DMS153 treated with DMSO at 0.1 percent for 48 hours (cell line): ENCODE measurements at regions not wholly inside any gene's neighbourhood (a gene's known extent, or its start where the extent isn't known, plus 50 kb on each side); places are given as distances from the start of the nearest gene placed in this dataset.

Source experiments
- DNase-seq: peaks from one replicate; lab custom pipeline; 2025; ENCODE audit not compliant: unreplicated experiment; lab: John Stamatoyannopoulos, UW

GRCh38 chr11:95335989-95336388, 105.0 kb upstream of the SESN3 start:
- no peak for DNase-seq

DNA sequence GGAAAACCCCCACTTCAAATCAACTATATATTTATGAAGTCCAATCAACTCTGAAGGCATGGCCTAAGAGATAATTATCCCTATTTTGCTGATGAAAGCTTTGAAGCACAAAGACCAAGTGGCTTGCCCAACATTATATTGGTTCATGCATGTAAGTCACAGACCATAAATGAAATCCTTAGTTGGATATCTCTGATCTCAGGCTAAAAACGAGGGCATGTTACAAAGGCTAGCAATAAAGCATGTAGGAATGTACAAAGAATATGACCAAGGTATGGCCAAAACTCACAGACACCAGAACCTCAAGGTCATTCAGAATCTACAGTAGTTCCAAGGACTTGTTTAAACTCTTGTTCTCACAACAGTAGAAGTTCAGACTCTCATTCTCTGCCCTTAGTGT, 100.2 kb upstream of the SESN3 start:
- no peak for DNase-seq

DNA sequence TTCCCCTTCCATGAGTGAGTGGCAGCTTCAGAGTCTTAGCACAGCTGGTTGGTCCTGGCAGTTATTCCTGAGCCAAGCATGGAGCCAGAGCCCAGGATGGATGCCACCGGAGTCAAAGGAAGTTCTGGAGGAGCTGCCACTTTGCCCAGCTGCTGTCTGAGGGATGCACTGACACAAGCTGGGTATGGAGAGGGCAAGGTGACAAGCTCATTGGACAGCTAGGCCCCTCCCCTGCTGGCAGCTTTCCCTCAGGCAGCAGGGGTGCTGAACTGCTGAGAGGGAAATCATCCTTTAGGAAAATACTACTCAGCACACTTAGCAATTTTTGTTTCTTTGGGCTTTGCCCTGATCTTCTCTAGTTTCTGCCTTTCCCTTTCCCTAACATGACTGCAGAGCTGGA, 99.3 kb upstream of the SESN3 start:
- DNase-seq: no peak

GRCh38 chr11:95327273-95327948, 96.4 kb upstream of the SESN3 start:
- DNase-seq: no peak

- DNase-seq: no peak
These were observed 94.8 kb upstream of the SESN3 start for GRCh38 chr11:95325777-95326258.

DNA sequence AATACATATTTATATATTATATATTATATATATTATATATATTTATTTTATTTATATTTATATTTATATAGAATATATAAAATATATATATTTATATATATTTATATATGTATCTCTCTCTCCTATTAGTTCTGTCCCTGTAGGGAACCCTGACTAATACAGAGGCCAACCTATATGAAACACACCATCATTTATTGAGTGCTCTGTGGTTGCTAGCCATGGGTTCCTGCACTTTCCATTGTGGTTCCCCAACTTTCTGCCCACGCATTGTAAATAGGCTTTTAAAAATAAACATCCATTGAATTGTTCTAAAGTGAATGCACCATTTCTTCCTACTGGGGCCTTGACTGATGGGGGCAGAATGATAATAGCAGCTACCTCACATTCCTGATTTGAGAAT, 93.8 kb upstream of the SESN3 start:
- DNase-seq: no peak

- no peak for DNase-seq
These were observed 91.5 kb upstream of the SESN3 start for GRCh38 chr11:95322539-95322938.

GRCh38 chr11:95318498-95318897, 87.5 kb upstream of the SESN3 start:
- no peak for DNase-seq

DNA sequence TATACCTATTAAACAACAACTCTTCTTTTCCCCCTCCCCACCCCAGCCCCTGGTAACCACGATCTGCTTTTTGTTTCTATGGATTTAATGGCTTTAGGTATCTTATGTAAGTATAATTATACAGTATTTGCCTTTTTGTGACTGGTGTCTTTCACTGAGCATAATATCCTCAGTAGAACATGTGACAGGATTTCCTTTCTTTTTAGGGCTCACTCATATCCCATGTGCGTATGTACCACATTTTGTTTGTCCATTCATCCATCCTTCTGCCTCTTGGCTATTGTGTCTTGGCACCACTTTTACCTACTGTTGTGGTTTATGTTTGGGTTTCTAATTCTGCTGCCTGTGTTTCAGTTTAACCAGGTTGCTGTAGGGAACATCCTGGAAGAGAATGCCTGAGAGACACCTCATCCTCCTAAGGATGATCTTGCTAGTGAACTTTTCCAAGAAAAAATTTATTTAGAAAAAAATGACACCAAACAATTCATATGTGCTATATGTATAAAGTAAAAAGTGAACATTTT, 77.6 kb upstream of the SESN3 start:
- DNase-seq: peak; percentile 26

GRCh38 chr11:95307286-95307685, 76.3 kb upstream of the SESN3 start:
- DNase-seq: no peak

- no peak for DNase-seq
These were observed 75.8 kb upstream of the SESN3 start for GRCh38 chr11:95306801-95307200.

DNA sequence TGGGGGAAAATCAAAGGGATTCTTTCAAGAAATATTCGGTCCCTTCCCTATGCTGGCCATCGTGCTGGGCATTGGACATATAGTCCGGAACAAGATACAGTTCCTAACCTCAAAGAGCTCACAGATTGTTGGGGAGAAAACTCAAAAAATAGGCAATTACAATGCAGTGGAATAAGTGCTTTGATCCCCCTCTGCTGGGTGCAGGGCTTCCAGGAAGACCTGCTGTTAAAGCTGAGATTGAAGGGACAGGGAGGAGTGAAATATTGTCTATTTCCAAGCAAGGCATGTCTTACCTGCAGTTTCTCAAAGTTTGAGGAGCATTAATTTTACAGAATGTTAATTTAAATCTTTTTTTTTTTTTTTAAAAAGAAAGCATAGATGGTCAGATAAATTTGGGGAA, 75.1 kb upstream of the SESN3 start:
- DNase-seq: no peak

- DNase-seq: no peak
These were observed 74.7 kb upstream of the SESN3 start for GRCh38 chr11:95305705-95306104.

GRCh38 chr11:95304777-95305176, 73.8 kb upstream of the SESN3 start:
- DNase-seq: no peak

DNA sequence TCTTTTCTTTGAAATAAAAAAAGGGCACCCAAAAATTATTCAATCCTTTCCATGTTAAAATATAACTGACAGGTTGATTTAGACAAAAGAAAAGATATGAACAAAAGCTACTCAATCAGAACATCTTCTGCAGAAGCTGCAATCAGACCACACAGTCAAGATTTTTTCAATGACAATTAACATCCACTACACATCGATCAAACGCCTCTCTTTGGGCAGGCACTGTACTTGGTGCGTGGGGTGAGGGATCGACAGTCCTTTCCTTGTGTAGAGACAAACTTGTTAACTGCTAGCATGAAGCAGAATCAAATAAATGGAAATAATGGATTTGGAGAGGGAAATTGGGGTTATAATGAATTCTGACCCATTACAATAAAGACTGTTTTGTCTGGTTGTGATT, 71.2 kb upstream of the SESN3 start:
- no peak for DNase-seq

- DNase-seq: no peak
These were observed 70.5 kb upstream of the SESN3 start for GRCh38 chr11:95301474-95301873.

DNA sequence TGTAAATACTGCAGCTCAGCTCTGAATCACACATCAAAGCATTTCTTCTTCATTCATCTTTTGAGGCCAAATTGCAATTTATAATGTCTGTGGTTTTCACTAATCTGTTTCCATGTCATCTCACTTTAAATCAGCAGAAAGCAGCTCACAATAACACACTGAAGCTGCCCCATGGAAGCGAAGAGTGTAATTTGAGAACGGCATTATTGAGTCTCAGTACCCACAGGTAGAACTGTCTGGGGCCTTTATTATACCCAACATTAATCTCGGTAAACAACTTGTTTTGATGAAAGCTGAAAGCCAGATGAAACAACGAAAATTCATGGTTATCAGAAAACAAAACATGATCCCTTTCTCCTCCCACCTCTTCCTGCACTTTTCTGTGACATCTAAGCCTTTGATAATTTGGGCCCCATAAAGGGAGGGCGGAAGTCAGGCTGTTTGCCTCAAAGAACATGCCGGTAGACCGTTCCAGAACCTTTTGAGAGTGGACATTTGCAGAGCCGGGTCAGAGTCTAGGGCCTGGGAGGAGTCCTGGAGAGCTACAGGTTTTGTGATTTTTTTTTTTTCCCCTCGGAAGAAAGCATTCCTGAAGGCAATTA, 68.2 kb upstream of the SESN3 start:
- peak; percentile 58 for DNase-seq

- no peak for DNase-seq
These were observed 66.9 kb upstream of the SESN3 start for GRCh38 chr11:95297680-95298452.

DNA sequence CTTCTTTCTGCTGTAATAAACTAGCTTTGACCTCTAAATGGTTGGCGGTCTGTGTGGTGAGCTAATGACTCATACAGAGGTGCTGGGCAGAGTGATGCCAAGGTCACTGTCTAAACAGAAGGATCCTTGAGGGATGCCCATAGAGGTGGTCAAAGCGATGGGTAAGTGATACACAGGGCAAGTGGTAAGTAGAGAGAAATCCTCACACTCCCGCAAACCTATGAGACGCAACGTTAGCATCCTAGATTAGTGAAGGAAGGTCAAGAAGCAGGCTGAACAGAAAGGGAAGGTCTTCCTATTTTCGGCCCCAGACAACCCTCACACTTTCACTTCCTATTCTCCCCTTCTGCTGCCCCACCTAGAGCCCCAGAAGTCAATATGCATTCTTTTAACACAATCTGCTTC, 65.6 kb upstream of the SESN3 start:
- peak; percentile 62 for DNase-seq

DNA sequence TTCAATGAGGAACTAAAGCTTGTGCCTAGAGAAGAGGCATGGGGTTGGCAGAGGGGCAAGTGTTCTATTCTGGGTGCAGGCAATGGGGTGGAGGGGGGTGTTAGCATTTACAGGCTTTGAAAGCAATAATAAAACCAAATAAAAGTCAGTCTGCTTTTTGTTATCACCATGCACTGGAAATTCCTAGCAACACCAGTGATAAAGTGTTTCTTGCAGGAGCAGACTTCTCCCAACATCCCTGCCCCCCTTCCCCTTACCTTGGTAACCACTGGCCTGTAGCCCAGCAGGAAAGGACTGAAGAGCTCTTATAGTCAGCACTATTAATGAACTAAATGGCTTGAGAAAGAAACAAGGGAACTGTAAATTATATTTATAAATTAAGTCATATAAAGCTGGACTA, 65.2 kb upstream of the SESN3 start:
- peak; percentile 62 for DNase-seq

DNA sequence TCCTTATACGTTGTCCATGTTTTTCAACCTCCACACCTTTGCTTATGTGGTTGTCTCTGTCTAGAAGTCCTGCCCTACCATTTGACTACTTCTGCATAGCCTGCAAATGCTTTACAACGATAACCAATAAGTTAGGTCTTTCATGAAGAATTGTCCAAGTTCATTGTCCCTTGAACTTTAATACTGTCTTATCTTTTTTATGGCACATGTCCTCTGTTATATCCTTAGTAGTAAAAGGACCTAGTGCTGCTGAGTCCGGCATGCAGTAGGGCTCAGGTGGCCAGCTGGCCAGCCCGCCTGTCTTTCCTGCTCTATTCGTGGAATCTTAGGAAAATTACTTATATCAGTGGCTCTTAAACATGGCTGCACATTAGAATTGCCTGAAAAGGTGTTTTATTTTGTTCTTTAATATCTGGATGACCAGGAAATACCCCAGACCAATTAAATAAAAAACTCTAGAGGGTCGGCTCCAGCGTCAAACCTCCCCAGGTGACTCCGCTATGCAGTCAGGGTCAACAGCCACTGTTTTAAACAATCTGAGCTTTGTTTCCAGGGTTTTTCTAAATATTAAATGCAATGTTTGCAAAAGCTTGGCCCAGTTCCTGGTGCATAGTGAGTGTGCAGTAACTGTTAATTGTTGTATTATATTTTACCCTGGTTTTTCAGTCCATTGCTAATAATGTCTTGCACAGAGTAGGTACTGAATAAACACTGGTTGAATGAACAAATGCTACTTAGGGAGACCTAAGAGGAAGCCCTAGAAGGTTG, 64.6 kb upstream of the SESN3 start:
- peak; percentile 47 for DNase-seq
